Suprapubic skin (tissue), 4 donors: ENCODE measurements at regions not wholly inside any gene's neighbourhood (a gene's known extent, or its start where the extent isn't known, plus 50 kb on each side); places are given as distances from the start of the nearest gene placed in this dataset.

Experiments
- DNase-seq, 2 donors: peaks; one replicate each; pipeline ENCODE4 v3.0.0-alpha.2; 2019; ENCODE audit warnings: low spot score in 2 of 2
- H3K27ac ChIP-seq: fragments of 200-600 bp; sonication (generic); one replicate; pipeline ENCODE4 v1.5.1; 2019
- H3K27me3 ChIP-seq: fragments of 200-600 bp; sonication (generic); one replicate; pipeline ENCODE4 v1.5.1; 2019
- H3K36me3 ChIP-seq: fragments of 200-600 bp; sonication (generic); one replicate; pipeline ENCODE4 v1.5.1; 2019
- H3K4me1 ChIP-seq: fragments of 200-600 bp; sonication (generic); one replicate; pipeline ENCODE4 v1.5.1; 2019
- H3K4me3 ChIP-seq: fragments of 200-600 bp; sonication (generic); one replicate; pipeline ENCODE4 v1.5.1; 2019; ENCODE audit warnings: mild to moderate bottlenecking
- H3K9me3 ChIP-seq: fragments of 200-600 bp; sonication (generic); one replicate; pipeline ENCODE4 v1.5.1; 2019
- CTCF ChIP-seq, 2 donors: fragments of 200-600 bp in 1 of 2; fragments of 450-650 bp in 1 of 2; sonication (generic) in 1 of 2; IDR thresholded peaks; one replicate each; pipeline ENCODE4 v1.5.1; 2016 to 2019; ENCODE audit warnings: antibody characterized with exemption in 2 of 2, mild to moderate bottlenecking in 1 of 2, moderate library complexity in 1 of 2
- EP300 ChIP-seq: sonication (generic); formaldehyde crosslinking; IDR thresholded peaks from one replicate; pipeline ENCODE4 v1.6.1; 2017; ENCODE audit warnings: antibody characterized with exemption
- POLR2A ChIP-seq, 2 donors: fragments of 450-650 bp; IDR thresholded peaks; one replicate each; pipeline ENCODE4 v1.6.1; 2017; ENCODE audit warnings: antibody characterized with exemption in 2 of 2, mild to moderate bottlenecking in 2 of 2, moderate library complexity in 2 of 2
- POLR2AphosphoS5 ChIP-seq, 3 donors: sonication (generic); formaldehyde crosslinking; IDR thresholded peaks; one replicate each; pipeline ENCODE4 v1.6.1; 2017; ENCODE audit warnings: antibody characterized with exemption in 3 of 3
- WGBS: methylation state at CpG from one replicate; pipeline ENCODE4 v1.1.5; 2018; 5-methylcytosine and 5-hydroxymethylcytosine counted together

GRCh38 chr18:78770139-78770822, 209.3 kb upstream of the SALL3 start:
- H3K36me3 ChIP-seq: no peaks in the 10 kb centered on the region
- no peaks in the 10 kb centered on the region for H3K9me3 ChIP-seq
- TF ChIP-seq EP300 (no peak), CTCF (IDR thresholded peaks at IDR 0.05) (no peak), POLR2A (IDR thresholded peaks at IDR 0.05) (no peak), POLR2AphosphoS5 (IDR thresholded peaks at IDR 0.05) (no peak)
- H3K27me3 ChIP-seq: peaks cover 48% of the 10 kb centered on the region
- no peak for DNase-seq
- H3K4me3 ChIP-seq: no peak overlapping the region
- WGBS: 64% methylated on average over 21 of the region's 21 CpGs
- no peak overlapping the region for H3K27ac ChIP-seq
- H3K4me1 ChIP-seq: no peaks in the 10 kb centered on the region

GRCh38 chr18:78770823-78771139, 208.8 kb upstream of the SALL3 start:
- no peaks in the 10 kb centered on the region for H3K36me3 ChIP-seq
- TF ChIP-seq CTCF (IDR thresholded peaks at IDR 0.05) (no peak), POLR2A (IDR thresholded peaks at IDR 0.05) (no peak), POLR2AphosphoS5 (IDR thresholded peaks at IDR 0.05) (no peak), EP300 (no peak)
- H3K27ac ChIP-seq: no peak overlapping the region
- H3K4me1 ChIP-seq: no peaks in the 10 kb centered on the region
- 80% methylated on average over 12 of the region's 12 CpGs for WGBS
- H3K4me3 ChIP-seq: no peak overlapping the region
- no peak for DNase-seq
- H3K27me3 ChIP-seq: peaks cover 48% of the 10 kb centered on the region
- no peaks in the 10 kb centered on the region for H3K9me3 ChIP-seq

- Histone ChIP-seq H3K27me3 (peaks cover 48% of the 10 kb centered on the region), H3K4me1 (no peaks in the 10 kb centered on the region), H3K36me3 (no peaks in the 10 kb centered on the region), H3K27ac (no peak overlapping the region), H3K9me3 (no peaks in the 10 kb centered on the region), H3K4me3 (no peak overlapping the region)
- TF ChIP-seq EP300 (no peak), POLR2AphosphoS5 (IDR thresholded peaks at IDR 0.05) (no peak), CTCF (IDR thresholded peaks at IDR 0.05) (no peak), POLR2A (IDR thresholded peaks at IDR 0.05) (no peak)
- 61% methylated on average over 13 of the region's 22 CpGs for WGBS
- DNase-seq: no peak
Measured at GRCh38 chr18:78771496-78772359, 207.9 kb upstream of the SALL3 start.

- WGBS: 48% methylated on average over 8 of the region's 26 CpGs
- Histone ChIP-seq H3K4me3 (no peak overlapping the region), H3K27me3 (peaks cover 45% of the 10 kb centered on the region), H3K27ac (no peak overlapping the region), H3K4me1 (no peaks in the 10 kb centered on the region), H3K9me3 (no peaks in the 10 kb centered on the region), H3K36me3 (no peaks in the 10 kb centered on the region)
- TF ChIP-seq POLR2AphosphoS5 (IDR thresholded peaks at IDR 0.05): no peak
- no peak for TF ChIP-seq EP300
- TF ChIP-seq CTCF (IDR thresholded peaks at IDR 0.05): no peak
- no peak for TF ChIP-seq POLR2A (IDR thresholded peaks at IDR 0.05)
- no peak for DNase-seq
Measured at GRCh38 chr18:78772360-78773302, 207.0 kb upstream of the SALL3 start.
